ENCODE measurements at regions not wholly inside any gene's neighbourhood (a gene's known extent, or its start where the extent isn't known, plus 50 kb on each side); places are given as distances from the start of the nearest gene placed in this dataset.
"Not testable (repeated sequence)": the region's sequence is repeated elsewhere in the genome, so short reads cannot be mapped to it uniquely, and the experiment has no call there.

GRCh38 chr11:70549386-70549785 lies 151.1 kb downstream of the CTTN start:
- DNase-seq (ENCODE audit: extremely low spot score) = no peak
- H3K36me3 ChIP-seq (ENCODE audit: insufficient read depth) = no peaks in the 10 kb centered on the region
- no peak overlapping the region for H3K4me3 ChIP-seq (ENCODE audit: low read depth, low read length)
- no peak overlapping the region for H3K27ac ChIP-seq (ENCODE audit: low read depth)
- 86% methylated on average over 15 of the region's 15 CpGs for WGBS
- no peaks in the 10 kb centered on the region for H3K4me1 ChIP-seq (ENCODE audit: insufficient read depth)

GRCh38 chr11:70549796-70550195 lies 151.5 kb downstream of the CTTN start:
- H3K4me1 ChIP-seq (ENCODE audit: insufficient read depth) = no peaks in the 10 kb centered on the region
- WGBS = 94% methylated on average over 11 of the region's 11 CpGs
- no peak for DNase-seq (ENCODE audit: extremely low spot score)
- no peak overlapping the region for H3K27ac ChIP-seq (ENCODE audit: low read depth)
- no peaks in the 10 kb centered on the region for H3K36me3 ChIP-seq (ENCODE audit: insufficient read depth)
- H3K4me3 ChIP-seq (ENCODE audit: low read depth, low read length) = no peak overlapping the region

- 90% methylated on average over 22 of the region's 22 CpGs for WGBS
- Histone ChIP-seq H3K4me1 (ENCODE audit: insufficient read depth) (no peaks in the 10 kb centered on the region), H3K4me3 (ENCODE audit: low read depth, low read length) (no peak overlapping the region), H3K27ac (ENCODE audit: low read depth) (no peak overlapping the region), H3K36me3 (ENCODE audit: insufficient read depth) (no peaks in the 10 kb centered on the region)
- DNase-seq (ENCODE audit: extremely low spot score) = no peak
These were observed 152.3 kb downstream of the CTTN start for GRCh38 chr11:70550456-70551195.

GRCh38 chr11:70551351-70552166 lies 153.2 kb downstream of the CTTN start:
- Histone ChIP-seq H3K4me1 (ENCODE audit: insufficient read depth) (no peaks in the 10 kb centered on the region), H3K27ac (ENCODE audit: low read depth) (no peak overlapping the region), H3K36me3 (ENCODE audit: insufficient read depth) (no peaks in the 10 kb centered on the region), H3K4me3 (ENCODE audit: low read depth, low read length) (no peak overlapping the region)
- DNase-seq (ENCODE audit: extremely low spot score) = no peak
- WGBS = 60% methylated on average over 23 of the region's 23 CpGs

GRCh38 chr11:70552167-70553150 lies 154.1 kb downstream of the CTTN start:
- WGBS = 82% methylated on average over 34 of the region's 34 CpGs
- DNase-seq (ENCODE audit: extremely low spot score) = no peak
- Histone ChIP-seq H3K27ac (ENCODE audit: low read depth) (no peak overlapping the region), H3K4me1 (ENCODE audit: insufficient read depth) (no peaks in the 10 kb centered on the region), H3K36me3 (ENCODE audit: insufficient read depth) (no peaks in the 10 kb centered on the region), H3K4me3 (ENCODE audit: low read depth, low read length) (no peak overlapping the region)

GRCh38 chr11:70555078-70555477 lies 156.7 kb downstream of the CTTN start:
- Histone ChIP-seq H3K4me3 (ENCODE audit: low read depth, low read length) (no peak overlapping the region), H3K36me3 (ENCODE audit: insufficient read depth) (no peaks in the 10 kb centered on the region)
- 92% methylated on average over 5 of the region's 5 CpGs for WGBS

GRCh38 chr11:70556884-70557741 lies 158.8 kb downstream of the CTTN start:
- H3K4me3 ChIP-seq (ENCODE audit: low read depth, low read length) = no peak overlapping the region
- DNase-seq (ENCODE audit: extremely low spot score) = no peak
- WGBS = 42% methylated on average over 8 of the region's 8 CpGs

More at GRCh38 chr11:70555078-70555477, 156.7 kb downstream of the CTTN start:
- DNase-seq (ENCODE audit: extremely low spot score) = no peak
- no peaks in the 10 kb centered on the region for H3K4me1 ChIP-seq (ENCODE audit: insufficient read depth)
- no peak overlapping the region for H3K27ac ChIP-seq (ENCODE audit: low read depth)

GRCh38 chr11:70557742-70558485 lies 159.6 kb downstream of the CTTN start:
- 84% methylated on average over 27 of the region's 27 CpGs for WGBS
- Histone ChIP-seq H3K4me1 (ENCODE audit: insufficient read depth) (no peaks in the 10 kb centered on the region), H3K36me3 (ENCODE audit: insufficient read depth) (no peaks in the 10 kb centered on the region), H3K4me3 (ENCODE audit: low read depth, low read length) (no peak overlapping the region), H3K27ac (ENCODE audit: low read depth) (no peak overlapping the region)
- DNase-seq (ENCODE audit: extremely low spot score) = no peak

More at GRCh38 chr11:70556884-70557741, 158.8 kb downstream of the CTTN start:
- no peaks in the 10 kb centered on the region for H3K36me3 ChIP-seq (ENCODE audit: insufficient read depth)
- no peaks in the 10 kb centered on the region for H3K4me1 ChIP-seq (ENCODE audit: insufficient read depth)
- no peak overlapping the region for H3K27ac ChIP-seq (ENCODE audit: low read depth)

GRCh38 chr11:70558681-70559080 lies 160.4 kb downstream of the CTTN start:
- WGBS = 82% methylated on average over 17 of the region's 17 CpGs
- no peak overlapping the region for H3K4me3 ChIP-seq (ENCODE audit: low read depth, low read length)
- DNase-seq (ENCODE audit: extremely low spot score) = no peak
- no peaks in the 10 kb centered on the region for H3K36me3 ChIP-seq (ENCODE audit: insufficient read depth)
- H3K4me1 ChIP-seq (ENCODE audit: insufficient read depth) = no peaks in the 10 kb centered on the region
- H3K27ac ChIP-seq (ENCODE audit: low read depth) = no peak overlapping the region

- 93% methylated on average over 10 of the region's 10 CpGs for WGBS
- DNase-seq (ENCODE audit: extremely low spot score) = no peak
- no peaks in the 10 kb centered on the region for H3K36me3 ChIP-seq (ENCODE audit: insufficient read depth)
- H3K4me3 ChIP-seq (ENCODE audit: low read depth, low read length) = no peak overlapping the region
- no peaks in the 10 kb centered on the region for H3K4me1 ChIP-seq (ENCODE audit: insufficient read depth)
- H3K27ac ChIP-seq (ENCODE audit: low read depth) = no peak overlapping the region
These were observed 161.2 kb downstream of the CTTN start for GRCh38 chr11:70559516-70559915.

GRCh38 chr11:70560621-70561020 lies 162.3 kb downstream of the CTTN start:
- not testable (repeated sequence) for H3K27ac ChIP-seq (ENCODE audit: low read depth); H3K4me1 ChIP-seq (ENCODE audit: insufficient read depth); DNase-seq (ENCODE audit: extremely low spot score); H3K36me3 ChIP-seq (ENCODE audit: insufficient read depth); H3K4me3 ChIP-seq (ENCODE audit: low read depth, low read length)
- 92% methylated on average over 13 of the region's 13 CpGs for WGBS
